Vagina (tissue), 2 donors: ENCODE measurements at regions not wholly inside any gene's neighbourhood (a gene's known extent, or its start where the extent isn't known, plus 50 kb on each side); places are given as distances from the start of the nearest gene placed in this dataset.

ENCODE experiments used
- CTCF ChIP-seq, 3 experiments: fragments of 450-650 bp in 2 of 3; fragments of 200-600 bp in 1 of 3; sonication (generic) in 1 of 3; IDR thresholded peaks; one replicate each; pipeline ENCODE4 v1.5.1; 2017 to 2019; ENCODE audit warnings: antibody characterized with exemption in 3 of 3, mild to moderate bottlenecking in 2 of 3, moderate library complexity in 2 of 3
- POLR2A ChIP-seq, 2 donors: fragments of 450-650 bp; IDR thresholded peaks; one replicate each; pipeline ENCODE4 v1.6.1; 2017; ENCODE audit warnings: antibody characterized with exemption in 2 of 2, mild to moderate bottlenecking in 2 of 2, moderate library complexity in 2 of 2
- POLR2AphosphoS5 ChIP-seq, 2 donors: sonication (generic); formaldehyde crosslinking; IDR thresholded peaks; one replicate each; pipeline ENCODE4 v1.9.0; 2017; ENCODE audit warnings: antibody characterized with exemption in 2 of 2, mild to moderate bottlenecking in 2 of 2, low read depth in 1 of 2; ENCODE audit not compliant: insufficient read depth in 1 of 2

DNA sequence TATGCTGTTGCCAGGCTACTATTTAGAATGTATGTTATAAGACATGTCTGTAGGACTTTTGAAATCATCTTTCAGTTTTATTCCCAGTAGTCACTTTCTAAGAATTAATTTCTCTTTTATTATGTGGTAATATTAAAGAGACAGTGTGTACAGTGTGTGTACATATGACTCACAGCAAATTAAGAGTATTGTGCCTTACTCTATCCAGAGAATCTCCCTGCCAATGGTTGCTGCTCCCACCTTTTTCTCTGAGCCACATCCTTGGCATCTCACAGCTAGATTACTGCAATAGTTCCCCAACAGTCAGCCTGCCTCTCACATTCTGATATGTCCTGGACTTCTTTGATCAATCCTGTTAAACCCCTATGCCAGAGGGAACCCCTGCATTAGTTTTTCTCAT is 114.5 kb downstream of the ANXA5 start:
- no peak for TF ChIP-seq CTCF (IDR thresholded peaks at IDR 0.05)
- TF ChIP-seq POLR2AphosphoS5 (IDR thresholded peaks at IDR 0.05; ENCODE audit: insufficient read depth in 1 of 2, low read depth in 1 of 2) = no peak
- TF ChIP-seq POLR2A (IDR thresholded peaks at IDR 0.05) = no peak
